T follicular helper cell (primary cell): ENCODE measurements at regions not wholly inside any gene's neighbourhood (a gene's known extent, or its start where the extent isn't known, plus 50 kb on each side); places are given as distances from the start of the nearest gene placed in this dataset.
"Not testable (repeated sequence)": the region's sequence is repeated elsewhere in the genome, so short reads cannot be mapped to it uniquely, and the experiment has no call there.

Experiments used
- DNase-seq: peaks from one replicate; pipeline ENCODE4 v3.0.0-alpha.2; 2020; ENCODE audit warnings: low read depth

- DNase-seq: no peak
Measured at GRCh38 chr5:158606233-158606632, 493.5 kb downstream of the EBF1 start.

- DNase-seq: no peak
Measured at GRCh38 chr5:158602981-158603380, 496.7 kb downstream of the EBF1 start.

- no peak for DNase-seq
Measured at GRCh38 chr5:158601118-158601517, 498.6 kb downstream of the EBF1 start.

- no peak for DNase-seq
Measured at GRCh38 chr5:158600679-158601078, 499.0 kb downstream of the EBF1 start.

GRCh38 chr5:158599157-158599556 is 500.6 kb downstream of the EBF1 start:
- DNase-seq: no peak

- no peak for DNase-seq
Measured at GRCh38 chr5:158594595-158595242, 505.0 kb downstream of the EBF1 start.

GRCh38 chr5:158593925-158594324 is 505.8 kb downstream of the EBF1 start:
- no peak for DNase-seq

- DNase-seq: no peak
Measured at GRCh38 chr5:158591301-158591863, 508.3 kb downstream of the EBF1 start.

GRCh38 chr5:158590746-158591300 is 508.9 kb downstream of the EBF1 start:
- DNase-seq: no peak

GRCh38 chr5:158589939-158590338 is 509.8 kb downstream of the EBF1 start:
- DNase-seq: no peak

GRCh38 chr5:158588617-158589016 is 511.1 kb downstream of the EBF1 start:
- DNase-seq: no peak

- no peak for DNase-seq
Measured at GRCh38 chr5:158586054-158586453, 513.7 kb downstream of the EBF1 start.

- not testable (repeated sequence) for DNase-seq
Measured at GRCh38 chr5:158582669-158583068, 517.0 kb downstream of the EBF1 start.

- no peak for DNase-seq
Measured at GRCh38 chr5:158573829-158574228, 525.9 kb downstream of the EBF1 start.

- no peak for DNase-seq
Measured at GRCh38 chr5:158570502-158570901, 529.2 kb downstream of the EBF1 start.

- DNase-seq: no peak
Measured at GRCh38 chr5:158569534-158569933, 530.2 kb downstream of the EBF1 start.

GRCh38 chr5:158565017-158565789 is 534.5 kb downstream of the EBF1 start:
- DNase-seq: no peak

- no peak for DNase-seq
Measured at GRCh38 chr5:158563760-158564390, 535.8 kb downstream of the EBF1 start.

GRCh38 chr5:158561562-158562190 is 538.0 kb downstream of the EBF1 start:
- no peak for DNase-seq

- no peak for DNase-seq
Measured at GRCh38 chr5:158560170-158560569, 539.5 kb downstream of the EBF1 start.

GRCh38 chr5:158559643-158560042 is 540.1 kb downstream of the EBF1 start:
- DNase-seq: no peak

- no peak for DNase-seq
Measured at GRCh38 chr5:158559066-158559465, 540.6 kb downstream of the EBF1 start.
